Type B pancreatic cell (in vitro differentiated cells): ENCODE measurements at regions not wholly inside any gene's neighbourhood (a gene's known extent, or its start where the extent isn't known, plus 50 kb on each side); places are given as distances from the start of the nearest gene placed in this dataset.

ENCODE experiments used
- DNase-seq: peaks from one replicate; pipeline ENCODE4 v3.0.0; 2021; ENCODE audit warnings: mixed read lengths; ENCODE audit not compliant: unreplicated experiment; ENCODE audit errors: extremely low spot score
- H3K27ac Mint-ChIP-seq: 2 replicates; pipeline ENCODE4 v1.8.0; 2021; ENCODE audit warnings: mild to moderate bottlenecking, mixed read lengths
- H3K27me3 Mint-ChIP-seq: 2 replicates; pipeline ENCODE4 v1.8.0; 2021; ENCODE audit warnings: mixed read lengths
- H3K36me3 Mint-ChIP-seq: 2 replicates; pipeline ENCODE4 v1.8.0; 2021; ENCODE audit warnings: mixed read lengths
- H3K4me1 Mint-ChIP-seq: one replicate; pipeline ENCODE4 v1.8.0; 2021; ENCODE audit warnings: mixed read lengths; ENCODE audit not compliant: unreplicated experiment
- H3K4me3 Mint-ChIP-seq: 2 replicates; pipeline ENCODE4 v1.8.0; 2021; ENCODE audit warnings: mild to moderate bottlenecking, mixed read lengths
- H3K9me3 Mint-ChIP-seq: 2 replicates; pipeline ENCODE4 v1.8.0; 2021; ENCODE audit warnings: mixed read lengths
- CTCF ChIP-seq: fragments of 200-600 bp; sonication (generic); conservative IDR thresholded peaks from 2 replicates; pipeline ENCODE4 v1.5.0; 2021; ENCODE audit warnings: antibody characterized with exemption, mild to moderate bottlenecking

- DNase-seq: no peak
- H3K36me3 Mint-ChIP-seq: no peaks in the 10 kb centered on the region
- H3K27ac Mint-ChIP-seq: peak overlapping the region; percentile 41
- H3K9me3 Mint-ChIP-seq: no peaks in the 10 kb centered on the region
- H3K4me1 Mint-ChIP-seq: peaks cover 28% of the 10 kb centered on the region
- H3K4me3 Mint-ChIP-seq: no peak overlapping the region
- H3K27me3 Mint-ChIP-seq: peaks cover 3% of the 10 kb centered on the region
- TF ChIP-seq CTCF: no peak
Observed at GRCh38 chr11:19577391-19577975, 135.2 kb upstream of the NAV2 start.

GRCh38 chr11:19576903-19577302 lies 135.7 kb upstream of the NAV2 start:
- H3K27ac Mint-ChIP-seq: no peak overlapping the region

GRCh38 chr11:19576054-19576453 lies 136.6 kb upstream of the NAV2 start:
- H3K4me1 Mint-ChIP-seq: peaks cover 28% of the 10 kb centered on the region
- H3K27me3 Mint-ChIP-seq: peaks cover 6% of the 10 kb centered on the region
- no peak for DNase-seq
- no peak overlapping the region for H3K4me3 Mint-ChIP-seq
- no peak overlapping the region for H3K27ac Mint-ChIP-seq
- TF ChIP-seq CTCF: no peak
- H3K36me3 Mint-ChIP-seq: no peaks in the 10 kb centered on the region
- no peaks in the 10 kb centered on the region for H3K9me3 Mint-ChIP-seq

More at GRCh38 chr11:19576903-19577302, 135.7 kb upstream of the NAV2 start:
- Mint-ChIP-seq H3K4me3 (no peak overlapping the region), H3K36me3 (no peaks in the 10 kb centered on the region), H3K4me1 (peaks cover 28% of the 10 kb centered on the region), H3K27me3 (peaks cover 3% of the 10 kb centered on the region), H3K9me3 (no peaks in the 10 kb centered on the region)
- TF ChIP-seq CTCF: no peak
- DNase-seq: no peak

- Mint-ChIP-seq H3K27ac (no peak overlapping the region), H3K27me3 (peaks cover 6% of the 10 kb centered on the region), H3K4me3 (no peak overlapping the region), H3K4me1 (peaks cover 28% of the 10 kb centered on the region), H3K36me3 (no peaks in the 10 kb centered on the region), H3K9me3 (peaks cover 2% of the 10 kb centered on the region)
- TF ChIP-seq CTCF: no peak
- no peak for DNase-seq
Observed at GRCh38 chr11:19574916-19575315, 137.7 kb upstream of the NAV2 start.

GRCh38 chr11:19573666-19574065 lies 139.0 kb upstream of the NAV2 start:
- Mint-ChIP-seq H3K4me1 (peaks cover 20% of the 10 kb centered on the region), H3K27ac (no peak overlapping the region), H3K36me3 (no peaks in the 10 kb centered on the region), H3K27me3 (peaks cover 6% of the 10 kb centered on the region), H3K4me3 (no peak overlapping the region), H3K9me3 (peaks cover 9% of the 10 kb centered on the region)
- TF ChIP-seq CTCF: no peak
- DNase-seq: no peak

- Mint-ChIP-seq H3K4me3 (no peak overlapping the region), H3K4me1 (peaks cover 5% of the 10 kb centered on the region), H3K27ac (no peak overlapping the region), H3K27me3 (peaks cover 6% of the 10 kb centered on the region), H3K9me3 (peaks cover 9% of the 10 kb centered on the region), H3K36me3 (no peaks in the 10 kb centered on the region)
- no peak for TF ChIP-seq CTCF
- no peak for DNase-seq
Observed at GRCh38 chr11:19571906-19572305, 140.7 kb upstream of the NAV2 start.
